GM19025 (cell line): ENCODE measurements at regions not wholly inside any gene's neighbourhood (a gene's known extent, or its start where the extent isn't known, plus 50 kb on each side); places are given as distances from the start of the nearest gene placed in this dataset.

Experiments used
- ATAC-seq: cut with Tn5 transposase; IDR thresholded peaks from one replicate; pipeline ENCODE4 v1.9.1; 2021; ENCODE audit warnings: mild to moderate bottlenecking, low read depth, moderate library complexity; ENCODE audit not compliant: unreplicated experiment

DNA sequence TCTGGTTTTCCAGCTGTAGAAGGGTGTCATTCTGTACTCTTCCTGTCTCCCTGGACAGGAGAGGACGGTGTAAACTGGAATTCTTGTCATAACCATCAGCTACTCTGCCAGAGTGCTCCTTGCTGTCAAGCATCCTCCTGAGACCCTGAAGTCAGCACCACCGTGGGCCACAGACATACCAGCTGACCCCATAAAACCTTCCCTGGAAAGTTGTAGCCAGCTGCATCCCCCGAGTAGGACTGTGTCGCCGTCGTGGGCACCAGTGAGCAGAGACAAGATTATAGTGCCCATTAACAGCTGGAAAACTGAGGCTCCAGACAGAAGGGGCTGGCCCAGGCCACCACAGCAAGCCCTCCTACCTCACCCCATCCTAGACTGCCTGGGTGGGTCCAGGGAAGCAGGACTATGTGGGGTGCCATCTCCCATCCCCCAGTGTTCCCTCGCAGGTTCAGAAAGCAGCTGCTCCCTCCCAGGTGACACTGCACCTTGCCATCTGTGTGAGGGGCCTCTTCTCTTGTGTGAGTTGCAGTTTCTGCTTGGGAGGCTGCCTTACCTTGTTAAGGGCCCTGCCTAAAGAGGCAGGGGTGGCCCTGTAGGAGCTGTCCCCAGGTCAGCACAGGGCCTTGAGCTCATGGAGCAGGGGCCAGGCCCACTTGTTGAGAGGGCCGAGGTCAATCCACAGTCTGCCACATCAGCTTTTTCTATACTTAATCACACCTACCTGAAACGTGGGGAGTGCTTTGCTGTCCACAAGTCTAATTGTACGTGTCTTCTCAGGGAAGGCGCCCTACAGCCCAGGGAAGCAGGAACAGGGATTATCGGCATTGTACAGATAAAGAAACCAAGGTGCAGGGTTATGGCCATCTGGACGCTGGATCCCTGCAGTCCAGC, 191.9 kb upstream of the LINGO1 start:
- ATAC-seq, result no peak

DNA sequence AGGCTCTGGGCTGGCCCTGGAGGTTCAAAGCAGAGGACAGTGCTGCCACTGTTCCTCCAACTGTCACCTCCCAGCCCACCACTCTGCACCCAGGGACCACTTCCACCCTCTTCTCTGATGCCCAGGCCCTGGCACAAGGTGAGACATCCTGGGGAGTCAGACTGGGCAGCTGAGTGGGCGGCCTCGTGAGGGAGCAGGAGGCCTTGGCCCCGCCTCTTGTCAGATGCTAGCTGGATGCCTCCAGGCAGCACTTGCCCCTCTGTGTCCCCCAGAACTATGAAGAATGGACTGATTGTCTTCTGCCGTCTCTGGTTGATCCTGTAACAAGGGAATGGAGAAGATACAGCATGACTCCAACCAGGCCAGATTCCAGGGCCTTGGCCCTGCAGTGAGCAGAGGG, 191.0 kb upstream of the LINGO1 start:
- no peak for ATAC-seq

DNA sequence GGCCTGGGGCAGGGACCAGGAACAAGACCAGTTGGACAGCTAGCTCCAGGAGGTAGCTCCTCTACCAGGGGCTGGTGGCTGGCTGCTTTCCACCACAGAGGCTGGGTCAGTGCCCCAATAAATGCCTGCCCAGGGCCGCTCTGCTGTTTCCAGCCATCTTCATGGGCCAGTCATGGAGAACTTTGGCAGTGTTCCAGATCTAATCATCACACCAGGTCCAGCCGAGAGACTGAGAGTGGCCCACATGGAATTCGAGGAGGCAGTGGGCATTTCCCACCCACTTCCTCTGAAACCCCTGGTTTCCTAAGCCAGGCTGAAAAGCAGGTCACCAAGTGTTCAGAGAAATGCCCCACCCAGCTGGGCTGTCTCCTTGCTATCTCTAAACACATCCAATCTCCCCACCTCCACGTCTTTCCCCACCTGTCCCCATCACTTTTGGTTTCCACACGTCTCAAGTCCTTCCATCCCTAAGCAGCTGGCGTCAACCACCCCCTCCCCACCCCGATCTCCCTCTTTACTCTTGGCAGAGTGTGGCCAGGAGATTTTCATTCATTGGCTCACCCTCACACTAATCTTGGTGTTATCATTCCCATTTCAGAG, 190.0 kb upstream of the LINGO1 start:
- no peak for ATAC-seq

DNA sequence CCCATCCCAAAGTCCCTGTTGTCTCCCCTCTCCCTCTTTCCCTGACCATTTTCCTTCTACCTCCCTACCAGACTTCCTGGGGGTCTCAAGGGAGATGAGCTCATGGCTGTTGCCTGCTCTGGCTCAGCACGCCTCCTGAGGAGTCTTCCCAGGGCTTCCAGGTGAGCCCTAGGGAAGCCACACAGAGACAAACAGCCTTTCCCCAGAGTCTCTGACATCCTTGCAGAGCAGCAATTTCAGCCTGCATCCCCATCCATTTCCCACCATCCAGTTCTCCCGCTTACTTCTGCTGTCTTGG, 189.2 kb upstream of the LINGO1 start:
- ATAC-seq, result no peak

DNA sequence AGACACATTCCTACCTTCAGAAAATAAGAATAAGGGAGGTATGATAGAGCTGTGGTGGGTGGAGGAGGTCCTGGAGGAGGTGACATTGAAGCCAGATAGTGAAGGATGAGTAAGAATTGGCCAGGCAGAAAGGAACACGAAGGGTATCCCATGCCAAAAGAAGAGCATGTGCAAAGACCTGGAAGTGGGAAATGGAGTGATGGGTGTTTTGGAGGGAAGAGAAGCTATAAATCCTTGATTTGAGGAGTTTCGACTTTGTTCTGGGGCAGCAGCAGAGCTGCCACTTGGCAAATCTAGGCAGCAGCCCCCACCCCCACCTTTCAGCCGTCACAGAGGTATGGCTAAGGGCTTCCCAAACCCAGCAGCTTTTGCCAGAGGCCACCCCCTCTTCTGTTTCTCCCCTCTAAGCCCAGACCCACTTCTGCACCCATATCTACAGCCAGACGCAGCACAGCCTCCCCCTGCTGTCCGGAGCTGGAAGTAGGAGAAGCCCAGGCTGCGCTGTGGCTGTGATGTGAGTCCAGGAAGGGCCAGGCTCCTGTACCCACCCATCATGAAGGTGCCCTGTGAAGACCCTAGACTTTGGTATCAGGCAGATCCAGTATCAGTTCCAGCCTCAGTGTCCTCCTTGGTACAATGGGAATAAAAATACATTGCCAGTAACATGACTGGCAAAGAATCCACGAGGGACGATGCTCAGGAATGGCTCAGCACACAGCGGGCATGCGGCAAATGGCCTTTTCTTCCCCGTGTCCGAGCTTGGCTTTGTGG, 188.7 kb upstream of the LINGO1 start:
- ATAC-seq, result no peak

DNA sequence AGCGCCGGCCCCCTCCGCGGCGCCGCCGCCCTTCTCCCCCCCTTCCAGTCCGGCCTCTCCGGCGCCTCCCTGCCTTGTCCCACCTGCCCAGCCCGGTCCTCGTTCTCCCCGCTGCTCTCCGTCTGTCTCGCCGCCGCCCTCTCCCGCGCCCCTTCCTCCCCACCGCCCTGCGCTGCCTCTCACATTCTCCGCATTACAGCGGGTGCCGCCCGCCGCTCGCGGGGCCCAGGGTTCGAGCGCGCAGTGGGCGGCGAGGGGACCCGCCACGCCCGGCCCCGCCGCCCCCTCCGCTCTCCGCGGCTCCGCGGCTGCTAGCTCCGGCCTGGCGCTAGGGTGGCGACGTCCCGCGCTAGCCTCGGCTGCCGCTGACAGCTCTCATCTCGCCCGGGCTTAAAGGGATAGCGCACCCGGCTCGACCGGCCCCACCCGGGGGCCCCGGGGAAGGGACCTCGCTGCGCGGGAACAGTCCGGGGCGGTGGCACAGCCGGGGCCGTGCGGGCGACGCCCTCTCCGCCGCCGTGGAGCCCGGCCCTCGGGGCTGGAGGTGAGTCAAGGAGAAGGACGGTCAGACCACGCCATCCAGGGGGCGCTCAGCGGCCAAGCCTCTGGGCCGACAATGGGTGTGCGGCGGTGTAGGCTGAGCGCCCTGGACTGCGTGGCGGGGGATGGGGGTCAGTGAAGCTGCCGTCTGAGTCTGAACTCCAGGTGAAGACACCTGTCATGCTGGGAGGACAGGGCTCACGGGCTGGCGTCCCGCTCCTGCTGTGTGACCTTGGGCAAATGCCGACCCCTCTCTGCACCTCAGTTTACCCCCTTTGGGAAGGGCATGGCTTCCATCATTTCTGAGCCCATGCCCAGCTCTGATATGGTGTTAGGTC, 187.4 kb upstream of the LINGO1 start:
- ATAC-seq, result no peak

DNA sequence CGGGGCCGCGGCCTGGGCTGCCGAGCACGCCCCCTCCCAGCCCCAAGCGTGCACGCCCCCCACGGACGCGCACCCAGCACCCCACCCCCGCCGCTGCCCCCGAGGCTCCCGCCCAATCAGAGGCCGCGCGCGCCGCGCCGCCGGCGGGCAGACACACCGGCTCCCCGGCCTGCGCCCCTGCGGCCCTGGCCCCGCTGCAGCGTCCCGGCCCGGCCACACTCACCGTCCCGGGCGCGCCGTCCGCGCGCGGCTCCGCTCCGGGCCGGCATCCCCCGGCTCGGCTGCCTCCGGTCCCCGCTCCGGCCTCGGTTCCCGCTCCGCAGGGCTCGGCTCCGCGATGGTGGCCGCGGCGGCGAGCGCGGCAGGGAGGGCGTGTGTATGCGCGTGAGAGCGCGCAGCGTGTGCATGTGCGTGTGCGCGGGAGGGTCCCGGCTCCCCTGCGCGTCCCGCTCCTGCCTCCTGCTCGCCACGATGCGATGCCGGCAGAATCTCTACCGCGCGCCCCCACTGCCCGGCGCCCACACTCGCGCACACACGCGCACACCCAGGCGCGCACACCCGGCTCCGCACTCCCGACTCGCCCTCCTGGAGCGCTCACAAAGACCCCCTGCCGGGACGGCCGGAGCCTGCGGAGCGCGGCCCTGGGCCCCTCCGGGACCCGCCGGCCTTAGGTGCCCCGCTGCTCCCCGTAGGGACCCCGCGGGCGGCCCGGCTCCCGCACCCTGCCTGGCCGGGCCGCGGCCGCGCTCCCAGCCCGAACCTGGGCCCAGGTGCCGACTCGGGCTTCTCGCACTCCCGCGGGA, 186.5 kb upstream of the LINGO1 start:
- ATAC-seq, result no peak

DNA sequence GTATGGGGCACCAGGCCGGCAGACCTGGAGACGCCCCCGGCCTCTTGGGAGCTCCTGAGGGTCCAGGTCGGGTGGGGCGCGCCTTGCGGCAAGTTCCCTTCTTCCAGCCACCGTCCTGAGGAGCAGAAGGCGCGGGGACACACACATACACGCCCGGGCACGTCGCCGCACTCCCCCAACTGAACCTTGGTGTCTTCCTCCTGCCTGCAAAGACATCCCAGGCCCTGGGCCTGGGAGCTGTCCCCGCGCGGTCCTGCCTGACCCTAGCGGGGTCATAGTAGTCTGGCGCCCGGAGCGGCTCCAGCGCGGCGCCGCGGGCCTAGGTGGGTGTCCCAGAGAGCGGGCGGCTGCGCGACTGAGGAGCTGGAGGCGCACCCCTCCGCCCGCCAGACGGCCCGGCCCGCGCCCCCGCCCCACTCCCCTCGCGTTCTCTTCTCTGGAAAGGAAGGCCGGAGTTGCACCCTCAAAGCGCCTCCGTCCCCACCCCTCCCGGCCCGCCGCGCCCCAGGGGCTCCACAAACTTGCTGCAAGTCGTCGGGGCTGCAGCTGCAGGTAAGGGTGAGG, 185.9 kb upstream of the LINGO1 start:
- no peak for ATAC-seq

DNA sequence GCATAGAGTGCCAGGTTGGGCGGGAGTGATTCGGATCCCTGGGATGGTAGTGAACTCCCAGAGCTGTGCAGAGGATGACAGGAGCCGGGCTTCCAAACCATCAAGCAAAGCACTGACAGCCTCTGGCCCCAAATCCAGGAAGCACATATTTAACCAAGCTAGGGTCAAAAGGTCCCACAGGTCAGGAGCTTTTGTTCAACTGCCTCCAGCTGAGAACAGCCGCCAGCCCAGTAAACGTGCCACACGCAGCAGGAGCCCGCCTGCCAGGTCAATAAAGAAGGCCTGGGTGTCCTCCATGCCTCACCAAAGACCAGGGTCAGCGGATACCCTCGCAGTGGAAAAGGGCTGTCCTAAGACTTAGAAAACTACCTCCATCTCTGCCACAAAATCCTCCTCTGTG, 184.7 kb upstream of the LINGO1 start:
- no peak for ATAC-seq

DNA sequence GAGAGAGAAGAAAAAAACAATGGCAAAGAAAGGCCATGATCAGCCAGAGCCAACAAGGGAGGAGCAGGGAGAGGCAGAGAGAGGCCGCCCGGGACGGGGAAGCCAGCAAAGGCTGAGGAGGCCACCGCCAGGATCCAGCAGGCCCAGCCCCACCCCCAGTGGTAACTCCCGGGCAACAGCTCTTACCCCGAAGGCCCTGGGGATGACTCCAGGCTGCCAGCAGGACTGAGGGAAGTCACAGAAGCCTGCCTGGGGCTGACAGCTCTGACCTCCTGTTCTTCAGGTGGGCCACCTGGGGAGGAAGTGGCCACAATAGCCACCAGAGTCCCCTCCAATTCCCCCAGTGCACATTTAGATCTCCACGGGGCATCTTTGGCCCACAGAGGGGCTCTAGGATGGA, 184.3 kb upstream of the LINGO1 start:
- no peak for ATAC-seq

DNA sequence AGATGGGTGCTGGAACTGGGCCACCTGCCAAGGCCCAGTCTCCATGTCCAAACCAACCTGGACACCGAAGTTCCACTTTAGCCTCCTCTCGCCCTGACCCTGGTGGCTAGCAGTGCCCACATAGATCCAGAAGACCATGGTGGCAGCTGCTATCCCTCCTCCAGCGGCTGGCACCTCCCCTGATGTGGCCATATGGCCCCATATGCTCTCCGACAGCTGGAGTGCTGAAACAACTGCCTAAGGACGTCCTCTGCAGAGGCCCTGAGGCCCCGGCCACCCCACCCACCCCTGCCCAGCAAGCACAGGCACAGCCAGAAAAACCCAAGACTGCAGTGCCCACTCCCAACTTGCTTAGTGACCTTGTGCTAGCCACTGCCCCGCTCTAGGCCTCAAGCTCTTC, 182.3 kb upstream of the LINGO1 start:
- ATAC-seq, result no peak

DNA sequence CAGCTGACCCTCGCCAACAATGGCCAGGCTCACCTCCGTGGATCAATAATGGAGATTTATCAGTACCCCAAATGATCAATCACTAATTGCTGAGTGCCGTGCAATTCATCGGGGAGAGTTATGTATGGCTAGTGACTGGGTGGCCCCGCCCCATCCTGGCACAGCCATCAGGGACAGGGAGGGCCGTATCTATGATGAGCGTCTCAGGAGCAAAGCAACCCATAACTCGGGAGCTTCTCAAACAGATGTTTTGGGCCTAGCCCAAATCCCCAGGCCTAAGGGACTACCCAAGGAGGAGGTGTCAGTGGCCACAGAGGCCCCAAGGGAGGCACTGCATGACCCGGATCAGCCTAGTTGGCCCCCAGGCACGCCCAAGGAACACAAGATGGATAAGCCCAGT, 180.0 kb upstream of the LINGO1 start:
- ATAC-seq, result no peak

DNA sequence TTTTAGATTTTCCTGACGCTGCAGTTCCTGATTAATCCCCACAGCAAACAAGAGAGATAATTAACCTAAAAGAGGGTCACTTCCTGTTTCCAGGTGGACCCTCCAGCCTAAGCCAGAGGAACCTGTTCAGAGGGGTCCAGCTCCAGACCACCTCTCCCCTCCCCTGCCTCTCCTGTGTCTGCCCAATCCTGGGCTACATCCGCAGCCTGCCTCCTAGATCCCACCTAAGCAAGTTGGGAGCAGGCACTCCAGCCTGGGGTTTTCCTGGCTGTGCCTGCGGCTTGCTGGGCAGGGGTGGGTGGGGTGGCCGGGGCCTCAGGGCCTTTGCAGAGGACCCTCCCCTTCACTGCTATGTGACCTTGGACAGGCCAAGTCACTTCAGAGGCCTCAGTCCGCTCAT, 178.6 kb upstream of the LINGO1 start:
- no peak for ATAC-seq

DNA sequence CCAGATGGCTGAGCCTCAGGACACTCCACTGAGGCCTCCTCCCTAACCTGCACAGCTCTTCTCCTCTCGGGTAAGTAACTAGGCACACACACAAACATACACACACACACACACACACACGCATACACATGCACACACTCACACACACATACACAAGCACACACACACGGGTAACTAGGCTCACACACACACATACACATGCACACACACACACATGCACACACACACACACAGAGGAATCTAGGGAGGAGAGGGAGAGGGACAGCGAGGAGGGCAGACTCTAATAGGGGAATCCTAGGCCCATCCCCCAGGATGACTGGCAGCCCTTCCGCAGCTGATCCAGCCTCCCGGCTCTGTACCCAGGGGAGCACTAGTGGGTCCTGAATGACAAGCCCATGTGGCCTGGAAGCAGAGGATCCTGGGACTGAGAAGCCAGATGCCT, 177.4 kb upstream of the LINGO1 start:
- no peak for ATAC-seq

DNA sequence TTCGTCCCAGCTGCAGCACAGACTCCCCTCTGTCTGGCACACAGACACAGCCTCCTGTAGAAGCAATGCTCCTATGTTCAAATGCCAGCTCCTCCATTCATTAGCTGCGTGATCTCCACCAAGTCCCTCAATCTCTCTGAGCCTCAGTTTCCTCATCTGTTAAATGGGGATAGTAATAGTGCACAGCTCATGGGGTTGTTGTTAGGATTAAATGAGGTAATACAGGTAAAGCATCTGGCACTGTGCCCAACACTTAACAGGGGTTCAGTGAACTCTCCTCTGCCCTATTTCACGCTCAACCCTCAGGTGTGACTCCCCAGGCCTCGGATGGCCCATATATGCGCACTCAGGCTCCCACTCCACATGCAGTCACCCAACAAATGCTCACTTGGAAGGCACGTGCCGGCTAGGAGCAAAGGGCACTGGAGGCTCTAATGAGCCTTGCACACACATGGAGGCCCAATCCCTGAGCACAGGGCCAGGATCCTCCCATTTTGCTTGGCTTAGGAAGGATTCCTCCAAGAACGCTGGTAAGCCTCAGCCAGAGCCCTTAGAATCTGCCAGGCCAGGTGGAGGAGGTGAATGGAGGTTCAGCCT, 176.0 kb upstream of the LINGO1 start:
- no peak for ATAC-seq

DNA sequence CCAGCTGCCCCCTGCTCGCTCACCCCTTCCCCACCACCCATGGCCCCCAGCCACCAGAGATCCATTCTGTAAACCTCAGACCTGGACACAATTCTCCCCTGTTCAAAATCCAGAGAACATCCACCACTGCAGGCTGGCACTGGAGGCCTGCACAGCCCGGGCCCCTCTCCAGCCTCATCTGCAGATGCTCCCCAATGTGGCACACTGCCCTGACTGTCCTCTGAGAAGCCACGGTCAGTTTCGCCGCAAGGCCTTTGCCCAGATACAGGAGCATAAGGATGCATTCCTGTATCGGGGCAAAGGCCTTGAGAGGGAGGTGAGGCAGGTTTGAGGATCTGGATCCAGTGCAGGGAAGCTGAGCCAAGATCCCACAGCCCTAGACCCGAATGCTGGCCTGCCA, 175.4 kb upstream of the LINGO1 start:
- no peak for ATAC-seq

DNA sequence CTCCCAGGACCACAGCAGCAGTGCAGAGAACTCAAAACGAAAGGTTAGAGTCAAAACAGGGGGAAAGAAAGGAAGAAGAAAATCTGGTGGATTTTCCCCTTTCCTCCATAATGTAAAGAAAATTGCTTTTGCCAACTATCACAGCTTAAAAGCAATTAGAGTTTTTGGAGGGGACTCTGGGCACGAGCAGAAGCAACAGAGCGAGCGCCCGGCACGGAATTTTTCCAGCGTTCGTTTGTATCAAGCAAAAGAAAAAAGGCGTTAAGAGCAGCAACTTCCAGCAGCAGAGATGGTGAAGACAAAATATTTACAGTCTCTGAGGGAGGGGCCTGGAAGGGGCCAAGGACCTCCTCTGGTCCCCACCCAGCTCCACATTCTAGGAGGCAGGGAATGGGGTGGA, 174.9 kb upstream of the LINGO1 start:
- no peak for ATAC-seq

DNA sequence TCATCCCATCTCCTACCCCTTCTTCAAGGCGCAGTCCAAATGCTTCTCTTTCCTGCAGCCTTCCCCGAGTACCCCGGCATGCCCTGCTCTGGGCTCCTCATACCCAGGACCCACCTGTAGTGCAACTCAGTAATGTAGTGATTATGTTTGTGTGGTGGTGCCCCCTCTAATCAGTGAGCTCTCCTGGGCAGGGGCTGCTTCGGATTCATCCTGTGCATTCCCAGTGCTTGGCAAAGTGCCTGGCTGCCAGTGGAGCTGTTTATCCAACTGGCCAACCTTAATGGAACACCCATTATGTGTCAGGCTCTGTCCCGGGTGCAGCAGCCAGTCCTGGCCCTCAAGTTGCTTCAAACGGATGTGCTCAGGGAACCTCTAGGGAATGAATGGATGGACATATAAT, 174.4 kb upstream of the LINGO1 start:
- no peak for ATAC-seq

DNA sequence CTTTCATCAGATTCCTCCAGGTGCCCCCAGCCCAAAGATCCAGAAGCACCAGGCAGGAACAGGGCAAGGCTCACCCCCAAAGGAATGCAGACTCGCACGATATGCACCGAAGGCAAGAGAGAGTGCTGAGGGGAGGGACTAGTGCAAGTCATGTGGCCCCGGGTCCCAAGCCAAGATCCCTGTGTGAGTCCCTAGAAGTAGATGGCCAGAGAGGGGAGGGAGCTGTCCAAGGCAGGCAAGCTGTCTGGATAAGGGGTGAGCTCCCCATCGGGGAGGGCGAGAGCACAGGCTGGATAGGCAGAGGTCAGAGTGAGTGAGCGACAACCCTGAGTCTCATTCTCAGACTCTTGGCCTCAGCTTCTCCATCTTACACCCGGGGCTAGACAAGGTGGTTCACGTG, 171.5 kb upstream of the LINGO1 start:
- ATAC-seq, result no peak
